ENCODE measurements at regions not wholly inside any gene's neighbourhood (a gene's known extent, or its start where the extent isn't known, plus 50 kb on each side); places are given as distances from the start of the nearest gene placed in this dataset.

- H3K4me1 Mint-ChIP-seq (ENCODE audit: low read depth, unreplicated experiment): peaks cover 29% of the 10 kb centered on the region
- no peak for DNase-seq
- H3K27ac Mint-ChIP-seq (ENCODE audit: unreplicated experiment): no peak overlapping the region
- H3K9me3 Mint-ChIP-seq (ENCODE audit: low read depth, unreplicated experiment): no peaks in the 10 kb centered on the region
- intact Hi-C loops (cut with micrococcal nuclease; ENCODE audit: unreplicated experiment): no loop called here
- no peaks in the 10 kb centered on the region for H3K27me3 Mint-ChIP-seq (ENCODE audit: unreplicated experiment)
- TF ChIP-seq CTCF (IDR thresholded peaks at IDR 0.05; ENCODE audit: unreplicated experiment): no peak
- no TSS peak for BruUV-seq (replicated peaks)
- CTCF ChIA-PET: no interaction called here
- H3K36me3 Mint-ChIP-seq (ENCODE audit: insufficient read depth, unreplicated experiment): peaks cover 4% of the 10 kb centered on the region
- H3K4me3 Mint-ChIP-seq (ENCODE audit: low read depth, unreplicated experiment): no peak overlapping the region
Measured at GRCh38 chr5:53403758-53404157, 76.7 kb upstream of the FST start.

GRCh38 chr5:53405396-53405795 lies 75.0 kb upstream of the FST start:
- H3K27me3 Mint-ChIP-seq (ENCODE audit: unreplicated experiment): no peaks in the 10 kb centered on the region
- no TSS peak for BruUV-seq (replicated peaks)
- peaks cover 4% of the 10 kb centered on the region for H3K36me3 Mint-ChIP-seq (ENCODE audit: insufficient read depth, unreplicated experiment)
- CTCF ChIA-PET: no interaction called here
- peaks cover 24% of the 10 kb centered on the region for H3K4me1 Mint-ChIP-seq (ENCODE audit: low read depth, unreplicated experiment)
- no peak for DNase-seq
- no peaks in the 10 kb centered on the region for H3K9me3 Mint-ChIP-seq (ENCODE audit: low read depth, unreplicated experiment)
- no peak overlapping the region for H3K27ac Mint-ChIP-seq (ENCODE audit: unreplicated experiment)
- no peak overlapping the region for H3K4me3 Mint-ChIP-seq (ENCODE audit: low read depth, unreplicated experiment)
- intact Hi-C loops (cut with micrococcal nuclease; ENCODE audit: unreplicated experiment): no loop called here
- TF ChIP-seq CTCF (IDR thresholded peaks at IDR 0.05; ENCODE audit: unreplicated experiment): no peak

- peaks cover 33% of the 10 kb centered on the region for H3K4me1 Mint-ChIP-seq (ENCODE audit: low read depth, unreplicated experiment)
- CTCF ChIA-PET: interaction anchor here (1.3 to 1.9 kb wide), 2 partner anchors 10 to 144 kb away, joined by 4 to 7 read pairs; no protein-coding TSS in a partner anchor
- H3K27ac Mint-ChIP-seq (ENCODE audit: unreplicated experiment): peak overlapping the region; percentile 78
- BruUV-seq (replicated peaks): no TSS peak
- no peak for TF ChIP-seq CTCF (IDR thresholded peaks at IDR 0.05; ENCODE audit: unreplicated experiment)
- intact Hi-C loops (cut with micrococcal nuclease; ENCODE audit: unreplicated experiment): no loop called here
- no peak overlapping the region for H3K4me3 Mint-ChIP-seq (ENCODE audit: low read depth, unreplicated experiment)
- no peaks in the 10 kb centered on the region for H3K27me3 Mint-ChIP-seq (ENCODE audit: unreplicated experiment)
- H3K9me3 Mint-ChIP-seq (ENCODE audit: low read depth, unreplicated experiment): no peaks in the 10 kb centered on the region
- DNase-seq: peak; percentile 40
- peaks cover 4% of the 10 kb centered on the region for H3K36me3 Mint-ChIP-seq (ENCODE audit: insufficient read depth, unreplicated experiment)
Measured at GRCh38 chr5:53406630-53407316, 73.7 kb upstream of the FST start.

- CTCF ChIA-PET: interaction anchor here (0.7 to 1.9 kb wide), 3 partner anchors 9 to 145 kb away, joined by 3 to 7 read pairs (median 4); no protein-coding TSS in a partner anchor
- TF ChIP-seq CTCF (IDR thresholded peaks at IDR 0.05; ENCODE audit: unreplicated experiment): no peak
- BruUV-seq (replicated peaks): no TSS peak
- H3K27me3 Mint-ChIP-seq (ENCODE audit: unreplicated experiment): no peaks in the 10 kb centered on the region
- H3K4me3 Mint-ChIP-seq (ENCODE audit: low read depth, unreplicated experiment): no peak overlapping the region
- H3K27ac Mint-ChIP-seq (ENCODE audit: unreplicated experiment): peak overlapping the region; percentile 78
- peaks cover 36% of the 10 kb centered on the region for H3K4me1 Mint-ChIP-seq (ENCODE audit: low read depth, unreplicated experiment)
- H3K9me3 Mint-ChIP-seq (ENCODE audit: low read depth, unreplicated experiment): no peaks in the 10 kb centered on the region
- H3K36me3 Mint-ChIP-seq (ENCODE audit: insufficient read depth, unreplicated experiment): peaks cover 4% of the 10 kb centered on the region
- intact Hi-C loops (cut with micrococcal nuclease; ENCODE audit: unreplicated experiment): no loop called here
- no peak for DNase-seq
Measured at GRCh38 chr5:53407373-53407772, 73.1 kb upstream of the FST start.
